Thoracic aorta (tissue), 2 donors: ENCODE measurements at regions not wholly inside any gene's neighbourhood (a gene's known extent, or its start where the extent isn't known, plus 50 kb on each side); places are given as distances from the start of the nearest gene placed in this dataset.
"Not testable (repeated sequence)": the region's sequence is repeated elsewhere in the genome, so short reads cannot be mapped to it uniquely, and the experiment has no call there.

Source experiments
- ATAC-seq: fragments of 150-250 bp; one replicate; pipeline ENCODE4 v1.8.0; 2017; ENCODE audit warnings: low read depth; ENCODE audit not compliant: insufficient number of reproducible peaks, low FRiP score
- DNase-seq: peaks from one replicate; pipeline ENCODE4 v3.0.0-alpha.2; 2020; ENCODE audit warnings: low spot score
- H3K27ac ChIP-seq, 2 donors: fragments of 200-600 bp; sonication (generic); 1 replicate in 1 of 2; 2 replicates in 1 of 2; pipeline ENCODE4 v1.5.1; 2016; ENCODE audit warnings: mild to moderate bottlenecking in 2 of 2, moderate library complexity in 2 of 2
- H3K27me3 ChIP-seq: fragments of 200-600 bp; sonication (generic); replicated peaks from 2 replicates; pipeline ENCODE4 v1.6.0; 2016; ENCODE audit warnings: mild to moderate bottlenecking; ENCODE audit not compliant: insufficient read depth
- H3K36me3 ChIP-seq: fragments of 200-600 bp; sonication (generic); one replicate; pipeline ENCODE4 v1.5.1; 2016
- H3K4me1 ChIP-seq, 2 donors: fragments of 200-600 bp; sonication (generic); 1 replicate in 1 of 2; 2 replicates in 1 of 2; pipeline versions ENCODE4 v1.5.1 to v1.6.0; 2016; ENCODE audit warnings: low read depth in 2 of 2, mild to moderate bottlenecking in 1 of 2; ENCODE audit not compliant: control insufficient read depth in 1 of 2
- H3K4me3 ChIP-seq: fragments of 200-600 bp; sonication (generic); 2 replicates; pipeline ENCODE4 v1.5.1; 2016; ENCODE audit warnings: mild to moderate bottlenecking
- H3K9me3 ChIP-seq: fragments of 200-600 bp; sonication (generic); 2 replicates; pipeline ENCODE4 v1.5.1; 2016
- CTCF ChIP-seq: fragments of 200-600 bp; sonication (generic); IDR thresholded peaks from one replicate; pipeline ENCODE4 v1.5.1; 2019; ENCODE audit warnings: antibody characterized with exemption

- DNase-seq (no peak), ATAC-seq (no peak)
- Histone ChIP-seq H3K4me1 (no peaks in the 10 kb centered on the region), H3K27ac (no peak overlapping the region), H3K9me3 (no peaks in the 10 kb centered on the region), H3K27me3 (no peaks in the 10 kb centered on the region), H3K36me3 (no peaks in the 10 kb centered on the region), H3K4me3 (no peak overlapping the region)
- TF ChIP-seq CTCF, result no peak
Measured at GRCh38 chr11:96865020-96865419, 475.2 kb downstream of the JRKL start.

- DNase-seq, result no peak
- Histone ChIP-seq H3K4me1 (no peaks in the 10 kb centered on the region), H3K27me3 (no peaks in the 10 kb centered on the region), H3K27ac (no peak overlapping the region), H3K9me3 (no peaks in the 10 kb centered on the region), H3K4me3 (no peak overlapping the region), H3K36me3 (no peaks in the 10 kb centered on the region)
- TF ChIP-seq CTCF, result no peak
- ATAC-seq, result no peak
Measured at GRCh38 chr11:96869207-96869606, 479.4 kb downstream of the JRKL start.

GRCh38 chr11:96875712-96876111 is 485.9 kb downstream of the JRKL start:
- ATAC-seq, result no peak
- H3K4me1 ChIP-seq, result no peaks in the 10 kb centered on the region
- H3K9me3 ChIP-seq, result no peaks in the 10 kb centered on the region
- no peak overlapping the region for H3K27ac ChIP-seq
- no peak for DNase-seq
- TF ChIP-seq CTCF, result no peak
- H3K36me3 ChIP-seq, result no peaks in the 10 kb centered on the region
- H3K4me3 ChIP-seq, result no peak overlapping the region
- H3K27me3 ChIP-seq, result no peaks in the 10 kb centered on the region

- H3K36me3 ChIP-seq, result no peaks in the 10 kb centered on the region
- DNase-seq (no peak), ATAC-seq (no peak)
- TF ChIP-seq CTCF, result no peak
- no peaks in the 10 kb centered on the region for H3K9me3 ChIP-seq
- H3K4me1 ChIP-seq, result no peaks in the 10 kb centered on the region
- H3K27ac ChIP-seq, result no peak overlapping the region
- H3K27me3 ChIP-seq, result no peaks in the 10 kb centered on the region
- no peak overlapping the region for H3K4me3 ChIP-seq
Measured at GRCh38 chr11:96878299-96879051, 488.7 kb downstream of the JRKL start.

- not testable (repeated sequence) for DNase-seq, H3K27me3 ChIP-seq, H3K4me3 ChIP-seq, H3K4me1 ChIP-seq, H3K27ac ChIP-seq, ATAC-seq, H3K9me3 ChIP-seq, H3K36me3 ChIP-seq
Measured at GRCh38 chr11:96882622-96883021, 492.8 kb downstream of the JRKL start.

- TF ChIP-seq CTCF, result no peak
- no peak for DNase-seq
- no peak overlapping the region for H3K27ac ChIP-seq
Measured at GRCh38 chr11:96885405-96885804, 495.6 kb downstream of the JRKL start.

More at GRCh38 chr11:96885405-96885804, 495.6 kb downstream of the JRKL start:
- Histone ChIP-seq H3K4me1 (no peaks in the 10 kb centered on the region), H3K27me3 (no peaks in the 10 kb centered on the region), H3K4me3 (no peak overlapping the region), H3K9me3 (no peaks in the 10 kb centered on the region), H3K36me3 (no peaks in the 10 kb centered on the region)
- no peak for ATAC-seq
